Trophoblast cell (in vitro differentiated cells and primary cell): ENCODE measurements at regions not wholly inside any gene's neighbourhood (a gene's known extent, or its start where the extent isn't known, plus 50 kb on each side); places are given as distances from the start of the nearest gene placed in this dataset.

Experiments
- DNase-seq, 2 donors: peaks; one replicate each; pipeline ENCODE4 v3.0.0-alpha.2; 2016
- H2AFZ ChIP-seq: 2 replicates; pipeline ENCODE4 v1.6.1; 2013; ENCODE audit warnings: low read length, moderate library complexity, mild to moderate bottlenecking; ENCODE audit not compliant: insufficient read depth, poor library complexity
- H2AK5ac ChIP-seq: 2 replicates; pipeline ENCODE4 v1.6.1; 2013; ENCODE audit warnings: mild to moderate bottlenecking, low read length
- H2BK120ac ChIP-seq: 2 replicates; pipeline ENCODE4 v1.6.1; 2013; ENCODE audit warnings: low read length, mild to moderate bottlenecking, moderate library complexity; ENCODE audit not compliant: insufficient read depth, poor library complexity
- H2BK12ac ChIP-seq: 2 replicates; pipeline ENCODE4 v1.6.1; 2013; ENCODE audit warnings: mild to moderate bottlenecking, low read length, moderate library complexity
- H2BK5ac ChIP-seq: 2 replicates; pipeline ENCODE4 v1.6.1; 2013; ENCODE audit warnings: low read length, low read depth, moderate library complexity, mild to moderate bottlenecking; ENCODE audit not compliant: poor library complexity
- H3K14ac ChIP-seq: 2 replicates; pipeline ENCODE4 v1.6.1; 2013; ENCODE audit warnings: mild to moderate bottlenecking, low read length
- H3K18ac ChIP-seq: 2 replicates; pipeline ENCODE4 v1.6.1; 2013; ENCODE audit warnings: mild to moderate bottlenecking, low read length
- H3K23ac ChIP-seq: 2 replicates; pipeline ENCODE4 v1.6.1; 2013; ENCODE audit warnings: low read length
- H3K27ac ChIP-seq: 2 replicates; pipeline ENCODE4 v1.5.1; 2013; ENCODE audit warnings: low read depth, mild to moderate bottlenecking, inconsistent platforms, low read length, moderate library complexity
- H3K27me3 ChIP-seq: 2 replicates; pipeline ENCODE4 v1.6.1; 2013; ENCODE audit warnings: inconsistent platforms, mild to moderate bottlenecking, low read length, moderate library complexity; ENCODE audit not compliant: insufficient read depth
- H3K36me3 ChIP-seq, 2 experiments: 1 replicate in 1 of 2; 2 replicates in 1 of 2; pipeline ENCODE4 v1.6.1; 2013; ENCODE audit warnings: low read length in 2 of 2, mild to moderate bottlenecking in 2 of 2, moderate library complexity in 1 of 2; ENCODE audit not compliant: insufficient read depth in 2 of 2, control insufficient read depth in 1 of 2
- H3K4ac ChIP-seq: 2 replicates; pipeline ENCODE4 v1.6.1; 2013; ENCODE audit warnings: low read depth, mild to moderate bottlenecking, low read length, moderate library complexity
- H3K4me1 ChIP-seq, 2 experiments: 1 replicate in 1 of 2; 2 replicates in 1 of 2; pipeline ENCODE4 v1.6.1; 2013; ENCODE audit warnings: low read length in 2 of 2, mild to moderate bottlenecking in 2 of 2, moderate library complexity in 1 of 2; ENCODE audit not compliant: insufficient read depth in 2 of 2, control insufficient read depth in 1 of 2
- H3K4me2 ChIP-seq: 2 replicates; pipeline ENCODE4 v1.6.1; 2013; ENCODE audit warnings: inconsistent platforms, mild to moderate bottlenecking, low read length, moderate library complexity
- H3K4me3 ChIP-seq: 2 replicates; pipeline ENCODE4 v1.5.1; 2013; ENCODE audit warnings: mild to moderate bottlenecking, low read depth, low read length, inconsistent platforms
- H3K79me1 ChIP-seq: one replicate; pipeline ENCODE4 v1.6.1; 2013; ENCODE audit warnings: low read length
- H3K79me2 ChIP-seq: 2 replicates; pipeline ENCODE4 v1.6.1; 2013; ENCODE audit warnings: low read length, mild to moderate bottlenecking; ENCODE audit not compliant: control insufficient read depth, insufficient read depth, poor library complexity
- H3K9ac ChIP-seq: 2 replicates; pipeline ENCODE4 v1.6.1; 2013; ENCODE audit warnings: mild to moderate bottlenecking, low read length
- H3K9me3 ChIP-seq: 2 replicates; pipeline ENCODE4 v1.6.1; 2013; ENCODE audit warnings: low read depth, mild to moderate bottlenecking, control low read depth, inconsistent platforms, low read length; ENCODE audit not compliant: insufficient read depth
- H4K12ac ChIP-seq: 2 replicates; pipeline ENCODE4 v1.6.1; 2013; ENCODE audit warnings: low read depth, mild to moderate bottlenecking, low read length, moderate library complexity
- H4K8ac ChIP-seq: 2 replicates; pipeline ENCODE4 v1.6.1; 2013; ENCODE audit warnings: low read depth, mild to moderate bottlenecking, low read length, moderate library complexity
- H4K91ac ChIP-seq: one replicate; pipeline ENCODE4 v1.6.1; 2013; ENCODE audit warnings: low read depth, mild to moderate bottlenecking, low read length, moderate library complexity
- WGBS: extraction: QIAGEN DNeasy Blood & Tissue Kit; methylation state at CpG from one replicate; pipeline ENCODE4 v1.1.7; 2013; ENCODE audit warnings: missing lambda C conversion rate; ENCODE audit not compliant: insufficient read length, insufficient coverage; ENCODE audit errors: extremely low coverage; 5-methylcytosine and 5-hydroxymethylcytosine counted together

GRCh38 chr3:30252474-30252873, 353.9 kb upstream of the TGFBR2 start:
- no peak overlapping the region for H3K14ac ChIP-seq
- no peak for DNase-seq
- H4K91ac ChIP-seq, result no peak overlapping the region
- no peak overlapping the region for H3K4me2 ChIP-seq
- no peaks in the 10 kb centered on the region for H3K79me2 ChIP-seq
- no peak overlapping the region for H3K4me3 ChIP-seq
- H2BK12ac ChIP-seq, result no peak overlapping the region
- no peak overlapping the region for H2AFZ ChIP-seq
- H3K23ac ChIP-seq, result no peak overlapping the region
- H4K8ac ChIP-seq, result no peak overlapping the region
- no peak overlapping the region for H3K9ac ChIP-seq
- no peaks in the 10 kb centered on the region for H3K9me3 ChIP-seq
- H3K4me1 ChIP-seq, result no peaks in the 10 kb centered on the region
- no peak overlapping the region for H2BK5ac ChIP-seq
- no peak overlapping the region for H4K12ac ChIP-seq
- no peak overlapping the region for H3K18ac ChIP-seq
- no peak overlapping the region for H3K27ac ChIP-seq
- no peak overlapping the region for H2AK5ac ChIP-seq
- H3K79me1 ChIP-seq, result no peaks in the 10 kb centered on the region
- no peaks in the 10 kb centered on the region for H3K36me3 ChIP-seq
- H3K4ac ChIP-seq, result no peak overlapping the region
- H2BK120ac ChIP-seq, result no peak overlapping the region
- H3K27me3 ChIP-seq, result no peaks in the 10 kb centered on the region

DNA sequence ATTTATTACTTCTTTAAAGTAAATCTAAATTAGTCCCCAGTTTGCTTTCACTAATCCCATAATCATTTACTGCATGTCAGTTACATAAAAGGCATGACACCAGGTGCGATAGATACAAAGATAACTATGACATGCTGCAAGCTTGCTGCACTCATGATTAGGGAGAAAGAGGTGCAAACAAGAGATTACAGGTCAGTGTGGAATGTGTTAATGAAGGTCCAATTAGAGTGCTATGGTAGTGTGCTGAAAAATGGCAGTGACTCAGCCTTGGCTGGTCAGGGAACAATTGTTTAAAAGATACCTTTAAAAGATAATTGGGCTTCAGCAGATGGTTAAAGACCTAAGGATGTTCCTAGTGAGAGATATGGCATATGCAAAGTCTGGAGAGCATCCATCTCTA, 352.6 kb upstream of the TGFBR2 start:
- Histone ChIP-seq H2AK5ac (no peak overlapping the region), H2BK5ac (no peak overlapping the region), H4K12ac (no peak overlapping the region), H3K4me2 (no peak overlapping the region), H3K14ac (no peak overlapping the region), H3K18ac (no peak overlapping the region), H4K91ac (no peak overlapping the region), H3K4ac (no peak overlapping the region), H3K9ac (no peak overlapping the region), H3K9me3 (no peaks in the 10 kb centered on the region), H4K8ac (no peak overlapping the region), H3K4me1 (no peaks in the 10 kb centered on the region), H2BK120ac (no peak overlapping the region), H3K79me2 (no peaks in the 10 kb centered on the region), H3K36me3 (no peaks in the 10 kb centered on the region), H2BK12ac (no peak overlapping the region), H3K23ac (no peak overlapping the region), H3K4me3 (no peak overlapping the region), H3K79me1 (no peaks in the 10 kb centered on the region), H3K27me3 (no peaks in the 10 kb centered on the region), H2AFZ (no peak overlapping the region), H3K27ac (no peak overlapping the region)
- no CpG with 5 or more reads among the region's 1 CpG for WGBS
- peak in 1 of 2 donors; percentile 24 for DNase-seq

- H2AFZ ChIP-seq, result no peak overlapping the region
- H3K4ac ChIP-seq, result no peak overlapping the region
- no peak overlapping the region for H2BK12ac ChIP-seq
- no peak overlapping the region for H2AK5ac ChIP-seq
- H4K8ac ChIP-seq, result no peak overlapping the region
- no peak overlapping the region for H3K27ac ChIP-seq
- H3K9me3 ChIP-seq, result no peaks in the 10 kb centered on the region
- no CpG with 5 or more reads among the region's 1 CpG for WGBS
- H3K4me2 ChIP-seq, result no peak overlapping the region
- no peaks in the 10 kb centered on the region for H3K79me2 ChIP-seq
- H3K4me3 ChIP-seq, result no peak overlapping the region
- H4K12ac ChIP-seq, result no peak overlapping the region
- H3K79me1 ChIP-seq, result no peaks in the 10 kb centered on the region
- no peaks in the 10 kb centered on the region for H3K36me3 ChIP-seq
- no peak overlapping the region for H3K18ac ChIP-seq
- no peak overlapping the region for H3K23ac ChIP-seq
- no peak for DNase-seq
- H3K27me3 ChIP-seq, result no peaks in the 10 kb centered on the region
- no peak overlapping the region for H3K14ac ChIP-seq
- no peak overlapping the region for H3K9ac ChIP-seq
- H3K4me1 ChIP-seq, result no peaks in the 10 kb centered on the region
- no peak overlapping the region for H2BK120ac ChIP-seq
- H4K91ac ChIP-seq, result no peak overlapping the region
- H2BK5ac ChIP-seq, result no peak overlapping the region
Measured at GRCh38 chr3:30256474-30256873, 349.9 kb upstream of the TGFBR2 start.

DNA sequence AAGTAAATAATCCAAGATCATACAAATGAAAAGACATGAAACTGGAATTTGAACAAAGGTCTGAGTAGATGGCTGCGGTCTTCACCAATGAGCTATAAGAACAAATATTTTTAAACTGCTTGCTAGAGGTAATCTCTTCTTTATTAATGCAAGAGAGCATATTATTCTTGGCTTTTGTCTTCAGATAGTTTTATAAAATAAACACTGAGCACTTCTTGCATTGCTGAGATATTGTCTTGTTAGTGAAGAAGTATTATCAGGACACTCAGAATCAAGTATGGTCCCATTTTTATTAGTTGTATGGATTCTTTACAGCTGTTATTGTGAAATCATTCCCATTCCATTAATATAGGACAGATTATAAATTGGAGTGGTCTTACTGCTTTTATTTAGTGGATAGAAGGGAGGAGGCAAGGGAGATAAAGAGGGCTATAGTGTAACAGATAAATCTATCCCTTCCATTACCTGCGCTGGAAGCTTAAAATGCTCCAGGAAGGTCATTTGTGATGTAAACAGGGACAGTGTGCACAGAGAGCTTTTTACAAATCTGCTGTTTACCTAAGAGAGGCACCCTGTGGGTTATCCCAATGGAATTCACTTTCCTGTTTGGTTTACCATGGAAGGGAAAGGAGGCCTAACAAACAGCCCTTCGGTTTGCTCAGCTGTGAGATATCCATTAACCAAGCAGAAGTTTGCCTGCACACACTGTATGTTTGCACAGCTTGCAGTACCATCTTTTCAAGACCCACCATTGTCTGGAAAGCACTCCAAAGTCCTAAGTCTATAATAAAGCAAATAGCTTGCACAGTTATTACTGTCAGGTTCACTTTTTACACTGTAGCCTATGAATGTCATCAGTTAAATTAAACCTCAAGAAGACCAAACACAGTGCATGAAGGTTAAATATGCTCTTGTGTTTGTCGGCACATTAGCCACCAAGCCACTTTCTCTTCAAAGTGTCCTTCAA, 347.7 kb upstream of the TGFBR2 start:
- no peak for DNase-seq
- Histone ChIP-seq H3K36me3 (no peaks in the 10 kb centered on the region), H3K4ac (no peak overlapping the region), H4K12ac (no peak overlapping the region), H2BK12ac (no peak overlapping the region), H3K27me3 (no peaks in the 10 kb centered on the region), H3K9ac (no peak overlapping the region), H2BK120ac (no peak overlapping the region), H3K14ac (no peak overlapping the region), H3K9me3 (peaks cover 2% of the 10 kb centered on the region), H3K79me1 (no peaks in the 10 kb centered on the region), H3K4me2 (no peak overlapping the region), H2AFZ (no peak overlapping the region), H3K23ac (no peak overlapping the region), H3K18ac (no peak overlapping the region), H3K4me1 (peaks cover 0 to 4% of the 10 kb centered on the region in 2 experiments), H3K4me3 (no peak overlapping the region), H3K27ac (no peak overlapping the region), H3K79me2 (no peaks in the 10 kb centered on the region), H2AK5ac (no peak overlapping the region), H4K91ac (no peak overlapping the region), H2BK5ac (no peak overlapping the region), H4K8ac (no peak overlapping the region)
- no CpG with 5 or more reads among the region's 4 CpGs for WGBS
